ENCODE measurements at regions not wholly inside any gene's neighbourhood (a gene's known extent, or its start where the extent isn't known, plus 50 kb on each side); places are given as distances from the start of the nearest gene placed in this dataset.

GRCh38 chr15:26182441-26182840 is 319.3 kb upstream of the ATP10A start:
- no peak for DNase-seq (ENCODE audit: low read depth)

GRCh38 chr15:26179906-26180305 is 316.8 kb upstream of the ATP10A start:
- DNase-seq (ENCODE audit: low read depth): no peak

DNA sequence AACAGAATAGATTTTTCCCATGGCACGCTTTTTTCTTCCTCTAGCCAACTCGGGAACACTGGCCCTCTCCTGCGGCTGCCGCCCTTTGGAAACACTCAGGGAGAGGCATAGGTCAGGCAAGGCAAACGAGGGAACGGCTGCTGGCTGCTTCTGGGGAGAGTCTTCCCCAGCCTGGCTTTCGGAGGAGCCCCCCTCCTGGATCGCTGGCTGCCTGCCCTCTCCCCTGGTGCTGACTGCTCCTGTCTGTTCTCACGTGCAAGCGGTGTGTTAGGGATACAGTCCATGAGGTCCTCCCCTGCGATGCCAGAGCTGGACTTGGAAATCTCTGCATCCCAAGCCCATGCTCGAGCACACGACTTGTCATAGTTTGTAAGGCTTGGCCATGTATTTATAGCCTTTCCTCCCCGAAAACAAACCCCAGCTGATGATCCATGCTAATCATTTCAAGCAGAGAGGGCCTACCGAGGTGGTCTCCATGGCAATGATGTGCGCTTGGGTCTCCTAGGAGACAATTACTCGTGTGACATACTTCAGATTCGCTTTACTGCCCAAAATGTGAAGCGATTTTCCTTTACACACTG is 315.6 kb upstream of the ATP10A start:
- DNase-seq (ENCODE audit: low read depth): no peak

DNA sequence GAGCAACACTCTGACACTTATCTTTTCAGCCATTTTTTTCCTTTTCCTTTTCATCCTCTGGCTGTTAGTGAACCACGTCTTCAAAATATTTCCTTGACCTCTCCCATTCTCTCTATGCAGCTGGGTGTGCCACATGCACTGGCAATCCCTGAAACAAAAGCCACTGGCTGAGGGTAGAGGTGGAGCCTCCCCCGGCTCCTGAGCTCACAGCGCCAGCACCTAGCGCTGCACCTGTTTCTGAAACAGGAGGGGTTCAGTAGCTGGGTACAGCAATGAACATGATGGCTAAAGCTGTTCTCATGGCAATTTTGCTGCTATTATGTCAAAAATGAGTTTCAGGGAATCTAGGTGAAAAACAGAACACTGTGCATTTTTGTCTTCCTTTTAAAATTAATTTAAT is 314.7 kb upstream of the ATP10A start:
- no peak for DNase-seq (ENCODE audit: low read depth)

GRCh38 chr15:26176831-26177230 is 313.7 kb upstream of the ATP10A start:
- DNase-seq (ENCODE audit: low read depth): no peak

- no peak for DNase-seq (ENCODE audit: low read depth)
Observed at GRCh38 chr15:26171266-26171665, 308.1 kb upstream of the ATP10A start.

DNA sequence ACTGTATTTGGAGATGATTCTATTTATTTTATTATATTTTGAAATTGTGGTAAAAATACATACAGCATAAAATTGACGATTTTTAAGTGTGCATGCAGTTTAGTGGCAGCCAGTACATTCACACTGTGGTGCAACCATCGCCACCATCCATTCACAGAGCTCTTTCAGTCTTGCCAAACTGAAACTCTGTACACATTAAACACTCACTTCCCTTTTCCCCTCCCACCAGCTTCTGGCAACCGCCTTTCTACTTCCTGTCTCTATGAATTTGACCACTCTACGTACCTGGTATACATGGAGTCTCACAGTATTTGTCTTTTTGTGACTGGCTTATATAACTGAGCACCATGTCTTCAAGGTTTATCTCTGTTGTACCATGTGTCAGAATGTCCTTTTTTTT is 303.3 kb upstream of the ATP10A start:
- no peak for DNase-seq (ENCODE audit: low read depth)

- DNase-seq (ENCODE audit: low read depth): no peak
Observed at GRCh38 chr15:26165546-26165945, 302.4 kb upstream of the ATP10A start.

DNA sequence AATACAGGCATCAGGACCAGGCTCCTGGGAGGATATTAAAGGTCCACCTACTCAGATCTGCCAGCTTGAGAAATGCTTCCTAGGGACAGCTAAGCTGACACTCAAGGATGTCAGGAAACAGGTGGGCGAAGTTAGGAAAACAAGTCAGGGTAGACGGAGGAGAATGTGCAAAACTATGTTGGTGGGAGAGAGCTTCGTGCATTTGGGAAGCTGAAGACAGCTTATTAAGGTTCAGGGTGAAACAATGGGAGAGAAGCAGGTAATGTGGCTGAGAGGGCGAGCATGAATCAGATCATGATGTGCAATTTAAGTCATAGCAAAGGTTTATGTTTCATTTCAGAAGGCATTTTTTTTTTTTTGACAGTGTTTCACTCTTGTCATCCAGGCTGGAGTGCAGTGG is 297.2 kb upstream of the ATP10A start:
- DNase-seq (ENCODE audit: low read depth): no peak

- DNase-seq (ENCODE audit: low read depth): no peak
Observed at GRCh38 chr15:26158176-26158575, 295.0 kb upstream of the ATP10A start.

GRCh38 chr15:26157081-26157480 is 294.0 kb upstream of the ATP10A start:
- no peak for DNase-seq (ENCODE audit: low read depth)

GRCh38 chr15:26156051-26156450 is 292.9 kb upstream of the ATP10A start:
- no peak for DNase-seq (ENCODE audit: low read depth)

DNA sequence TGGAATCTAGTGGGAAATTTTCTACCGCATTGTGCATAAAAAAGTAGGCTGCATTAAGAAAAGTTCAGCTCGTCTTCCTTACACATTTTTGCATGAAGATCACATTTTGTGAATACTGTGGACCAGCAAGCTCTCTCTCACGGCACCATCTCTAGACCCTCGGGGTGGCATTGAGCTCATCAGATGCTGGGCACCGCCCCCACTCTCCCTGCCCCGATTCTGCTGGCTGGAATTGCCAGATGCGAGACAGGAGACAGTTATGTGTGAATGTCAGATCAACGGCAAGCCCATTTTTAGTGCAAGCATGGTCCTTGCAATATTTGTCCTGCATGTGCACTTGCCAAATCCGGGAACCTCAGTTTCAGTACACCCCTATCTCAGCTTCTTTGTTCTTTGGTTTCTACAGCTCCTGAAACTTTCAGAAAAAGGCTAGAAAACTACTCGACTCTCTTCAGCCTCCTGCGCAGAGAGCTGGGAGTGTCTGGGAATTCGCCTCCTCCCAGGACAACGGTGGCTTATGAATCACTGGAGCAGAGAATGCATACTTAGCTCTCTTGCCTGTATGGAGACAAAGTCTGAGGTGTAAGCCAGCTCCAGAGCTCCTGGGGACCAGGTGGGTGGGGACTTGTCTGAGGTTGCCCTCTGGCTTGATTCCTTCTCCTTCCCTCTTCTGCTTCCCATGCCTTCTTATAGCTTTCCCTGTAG is 285.2 kb upstream of the ATP10A start:
- no peak for DNase-seq (ENCODE audit: low read depth)

- DNase-seq (ENCODE audit: low read depth): no peak
Observed at GRCh38 chr15:26146202-26146601, 283.1 kb upstream of the ATP10A start.

GRCh38 chr15:26145796-26146195 is 282.7 kb upstream of the ATP10A start:
- no peak for DNase-seq (ENCODE audit: low read depth)

DNA sequence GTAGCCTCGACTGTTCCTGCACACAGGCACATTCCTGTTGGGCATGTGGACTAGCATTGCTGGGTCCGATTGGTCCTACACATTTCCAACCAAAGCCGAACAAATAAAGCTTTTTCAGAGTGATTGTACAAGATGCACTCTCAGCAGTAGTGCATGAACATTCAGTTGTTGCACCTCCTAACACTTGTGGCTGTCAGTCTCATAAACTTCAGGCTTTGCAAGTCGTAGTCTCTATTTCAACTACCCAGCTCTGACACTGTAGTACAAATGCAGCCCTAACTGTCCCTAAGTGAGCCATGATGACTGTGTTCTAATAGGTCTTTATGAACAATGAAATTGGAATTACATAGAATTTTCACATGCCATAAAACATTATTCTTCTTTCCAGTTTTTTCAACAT is 281.7 kb upstream of the ATP10A start:
- DNase-seq (ENCODE audit: low read depth): no peak

GRCh38 chr15:26143221-26143620 is 280.1 kb upstream of the ATP10A start:
- no peak for DNase-seq (ENCODE audit: low read depth)

DNA sequence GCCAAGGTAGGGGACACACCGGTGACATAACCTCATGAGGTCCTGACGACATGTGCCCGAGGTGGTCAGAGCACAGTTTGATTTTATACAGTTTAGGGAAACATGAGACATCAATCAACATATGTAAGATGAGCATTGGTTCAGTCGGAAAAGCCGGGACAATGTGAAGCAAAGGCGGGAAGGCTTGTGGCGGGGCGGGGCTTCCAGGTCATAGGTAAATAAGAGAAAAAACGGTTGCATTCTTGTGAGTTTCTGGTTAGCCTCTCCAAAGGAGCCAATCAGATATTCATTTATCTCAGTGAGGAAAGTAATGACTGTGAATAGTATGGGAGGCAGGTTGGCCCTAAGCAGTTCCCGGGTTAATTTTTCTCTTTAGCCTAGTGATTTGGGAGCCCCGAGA is 271.7 kb upstream of the ATP10A start:
- DNase-seq (ENCODE audit: low read depth): no peak

DNA sequence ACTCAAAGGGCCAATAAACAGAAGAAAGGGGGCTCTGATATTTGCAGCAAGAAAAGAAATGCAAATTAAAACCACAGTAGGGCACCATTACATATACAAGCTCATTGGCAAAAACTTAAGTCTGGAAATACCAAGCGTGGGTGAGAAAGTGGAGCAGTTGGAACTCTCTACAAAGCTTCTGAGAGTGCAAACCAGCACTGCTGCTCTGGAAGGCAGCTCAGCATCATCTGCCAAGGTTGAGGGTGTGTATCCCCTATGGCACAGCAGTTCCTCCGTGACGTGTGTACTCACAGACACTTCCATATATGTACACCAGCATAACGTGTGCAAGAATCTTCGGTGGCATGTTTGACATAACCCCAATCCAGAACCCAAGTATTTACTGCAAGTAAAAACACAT is 271.0 kb upstream of the ATP10A start:
- DNase-seq (ENCODE audit: low read depth): no peak

DNA sequence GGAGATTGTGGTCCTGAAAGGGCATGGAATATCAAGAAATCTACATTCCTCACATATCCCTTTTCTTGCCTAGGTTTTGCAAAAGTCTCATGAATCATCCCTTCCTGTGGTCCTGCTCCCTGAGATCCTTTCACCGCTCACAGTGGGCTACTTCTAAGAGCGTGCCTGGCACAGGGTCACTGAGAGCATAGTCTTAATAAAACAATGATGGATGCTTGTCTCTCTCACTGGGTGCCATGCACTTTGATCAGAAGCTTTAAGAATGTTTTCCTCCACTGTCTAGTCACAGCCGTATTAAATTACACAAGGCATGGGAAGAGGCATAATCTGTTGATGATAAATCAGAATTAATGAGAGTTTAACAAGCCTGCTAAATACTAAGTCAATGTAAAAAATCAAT is 269.7 kb upstream of the ATP10A start:
- no peak for DNase-seq (ENCODE audit: low read depth)

DNA sequence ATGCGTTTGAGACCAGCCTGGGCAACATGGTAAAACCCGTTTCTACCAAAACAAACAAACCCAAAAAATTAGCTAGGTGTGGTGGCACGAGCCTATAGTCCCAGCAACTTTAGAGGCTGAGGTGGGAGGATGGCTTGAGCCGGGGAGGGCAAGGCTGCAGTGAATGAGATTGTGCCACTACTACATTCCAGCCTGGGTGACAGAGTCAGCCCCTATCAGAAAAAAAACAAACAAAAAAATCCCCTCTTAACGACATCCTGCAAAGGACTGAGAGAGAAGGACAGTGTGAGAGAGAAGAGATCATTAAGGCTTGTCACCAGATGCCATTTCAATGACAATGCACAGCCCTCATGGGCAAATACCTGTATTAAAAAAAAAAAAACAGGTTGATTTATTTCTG is 266.7 kb upstream of the ATP10A start:
- no peak for DNase-seq (ENCODE audit: low read depth)

- no peak for DNase-seq (ENCODE audit: low read depth)
Observed at GRCh38 chr15:26128611-26129140, 265.5 kb upstream of the ATP10A start.

GRCh38 chr15:26126819-26127387 is 263.8 kb upstream of the ATP10A start:
- DNase-seq (ENCODE audit: low read depth): no peak

- no peak for DNase-seq (ENCODE audit: low read depth)
Observed at GRCh38 chr15:26126070-26126469, 262.9 kb upstream of the ATP10A start.

Data from stimulated activated CD8-positive, alpha-beta memory T cell treated with anti-CD3 and anti-CD28 coated beads, Interleukin-4, amount 100 ng/mL, for 24 hours (primary cell).